ENCODE measurements at regions not wholly inside any gene's neighbourhood (a gene's known extent, or its start where the extent isn't known, plus 50 kb on each side); places are given as distances from the start of the nearest gene placed in this dataset.

GRCh38 chr6:40302856-40303454 lies 284.2 kb downstream of the LRFN2 start:
- no TSS peak for BruUV-seq (replicated peaks)
- H3K36me3 Mint-ChIP-seq (ENCODE audit: insufficient read depth, unreplicated experiment), result no peaks in the 10 kb centered on the region
- CTCF ChIA-PET, result no interaction called here
- intact Hi-C loops (cut with micrococcal nuclease; ENCODE audit: unreplicated experiment), result no loop called here
- DNase-seq, result no peak
- no peak for TF ChIP-seq CTCF (IDR thresholded peaks at IDR 0.05; ENCODE audit: unreplicated experiment)
- no peak overlapping the region for H3K27ac Mint-ChIP-seq (ENCODE audit: unreplicated experiment)
- peaks cover 30% of the 10 kb centered on the region for H3K27me3 Mint-ChIP-seq (ENCODE audit: unreplicated experiment)
- peaks cover 11% of the 10 kb centered on the region for H3K9me3 Mint-ChIP-seq (ENCODE audit: low read depth, unreplicated experiment)
- no peak overlapping the region for H3K4me3 Mint-ChIP-seq (ENCODE audit: low read depth, unreplicated experiment)
- H3K4me1 Mint-ChIP-seq (ENCODE audit: low read depth, unreplicated experiment), result no peaks in the 10 kb centered on the region

- no peak overlapping the region for H3K4me3 Mint-ChIP-seq (ENCODE audit: low read depth, unreplicated experiment)
- no peak for DNase-seq
- intact Hi-C loops (cut with micrococcal nuclease; ENCODE audit: unreplicated experiment), result no loop called here
- BruUV-seq (replicated peaks), result no TSS peak
- no peaks in the 10 kb centered on the region for H3K4me1 Mint-ChIP-seq (ENCODE audit: low read depth, unreplicated experiment)
- no peak for TF ChIP-seq CTCF (IDR thresholded peaks at IDR 0.05; ENCODE audit: unreplicated experiment)
- CTCF ChIA-PET, result no interaction called here
- H3K27ac Mint-ChIP-seq (ENCODE audit: unreplicated experiment), result no peak overlapping the region
- peaks cover 11% of the 10 kb centered on the region for H3K9me3 Mint-ChIP-seq (ENCODE audit: low read depth, unreplicated experiment)
- H3K27me3 Mint-ChIP-seq (ENCODE audit: unreplicated experiment), result peaks cover 4% of the 10 kb centered on the region
- H3K36me3 Mint-ChIP-seq (ENCODE audit: insufficient read depth, unreplicated experiment), result no peaks in the 10 kb centered on the region
Measured at GRCh38 chr6:40299681-40300080, 287.5 kb downstream of the LRFN2 start.

GRCh38 chr6:40298207-40298606 lies 289.0 kb downstream of the LRFN2 start:
- no TSS peak for BruUV-seq (replicated peaks)
- Mint-ChIP-seq H3K4me3 (ENCODE audit: low read depth, unreplicated experiment) (no peak overlapping the region), H3K4me1 (ENCODE audit: low read depth, unreplicated experiment) (no peaks in the 10 kb centered on the region), H3K9me3 (ENCODE audit: low read depth, unreplicated experiment) (peaks cover 7% of the 10 kb centered on the region), H3K27me3 (ENCODE audit: unreplicated experiment) (no peaks in the 10 kb centered on the region), H3K36me3 (ENCODE audit: insufficient read depth, unreplicated experiment) (no peaks in the 10 kb centered on the region), H3K27ac (ENCODE audit: unreplicated experiment) (no peak overlapping the region)
- no peak for TF ChIP-seq CTCF (IDR thresholded peaks at IDR 0.05; ENCODE audit: unreplicated experiment)
- CTCF ChIA-PET, result no interaction called here
- DNase-seq, result no peak
- intact Hi-C loops (cut with micrococcal nuclease; ENCODE audit: unreplicated experiment), result no loop called here

- no TSS peak for BruUV-seq (replicated peaks)
- TF ChIP-seq CTCF (IDR thresholded peaks at IDR 0.05; ENCODE audit: unreplicated experiment), result no peak
- Mint-ChIP-seq H3K4me1 (ENCODE audit: low read depth, unreplicated experiment) (no peaks in the 10 kb centered on the region), H3K27me3 (ENCODE audit: unreplicated experiment) (peaks cover 13% of the 10 kb centered on the region), H3K4me3 (ENCODE audit: low read depth, unreplicated experiment) (no peak overlapping the region), H3K36me3 (ENCODE audit: insufficient read depth, unreplicated experiment) (no peaks in the 10 kb centered on the region), H3K27ac (ENCODE audit: unreplicated experiment) (no peak overlapping the region), H3K9me3 (ENCODE audit: low read depth, unreplicated experiment) (peaks cover 7% of the 10 kb centered on the region)
- intact Hi-C loops (cut with micrococcal nuclease; ENCODE audit: unreplicated experiment), result no loop called here
- no peak for DNase-seq
- CTCF ChIA-PET, result no interaction called here
Measured at GRCh38 chr6:40295251-40295950, 291.8 kb downstream of the LRFN2 start.
